ENCODE measurements at regions not wholly inside any gene's neighbourhood (a gene's known extent, or its start where the extent isn't known, plus 50 kb on each side); places are given as distances from the start of the nearest gene placed in this dataset.

GRCh38 chr19:32246006-32246405, 99.4 kb upstream of the ZNF507 start:
- TF ChIP-seq, protein P1, sequence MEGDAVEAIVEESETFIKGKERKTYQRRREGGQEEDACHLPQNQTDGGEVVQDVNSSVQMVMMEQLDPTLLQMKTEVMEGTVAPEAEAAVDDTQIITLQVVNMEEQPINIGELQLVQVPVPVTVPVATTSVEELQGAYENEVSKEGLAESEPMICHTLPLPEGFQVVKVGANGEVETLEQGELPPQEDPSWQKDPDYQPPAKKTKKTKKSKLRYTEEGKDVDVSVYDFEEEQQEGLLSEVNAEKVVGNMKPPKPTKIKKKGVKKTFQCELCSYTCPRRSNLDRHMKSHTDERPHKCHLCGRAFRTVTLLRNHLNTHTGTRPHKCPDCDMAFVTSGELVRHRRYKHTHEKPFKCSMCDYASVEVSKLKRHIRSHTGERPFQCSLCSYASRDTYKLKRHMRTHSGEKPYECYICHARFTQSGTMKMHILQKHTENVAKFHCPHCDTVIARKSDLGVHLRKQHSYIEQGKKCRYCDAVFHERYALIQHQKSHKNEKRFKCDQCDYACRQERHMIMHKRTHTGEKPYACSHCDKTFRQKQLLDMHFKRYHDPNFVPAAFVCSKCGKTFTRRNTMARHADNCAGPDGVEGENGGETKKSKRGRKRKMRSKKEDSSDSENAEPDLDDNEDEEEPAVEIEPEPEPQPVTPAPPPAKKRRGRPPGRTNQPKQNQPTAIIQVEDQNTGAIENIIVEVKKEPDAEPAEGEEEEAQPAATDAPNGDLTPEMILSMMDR (IDR thresholded peaks at IDR 0.05): no peak
- no peak for TF ChIP-seq EP300 (IDR thresholded peaks at IDR 0.05; ENCODE audit: low read depth)
- no peak for TF ChIP-seq POLR2A (IDR thresholded peaks at IDR 0.05)
- no peak for TF ChIP-seq POLR2AphosphoS5 (IDR thresholded peaks at IDR 0.05)

Data from transverse colon (tissue), 4 donors.